Posterior cingulate gyrus (tissue), 11 donors: ENCODE measurements at regions not wholly inside any gene's neighbourhood (a gene's known extent, or its start where the extent isn't known, plus 50 kb on each side); places are given as distances from the start of the nearest gene placed in this dataset.
"Not testable (repeated sequence)": the region's sequence is repeated elsewhere in the genome, so short reads cannot be mapped to it uniquely, and the experiment has no call there.

Experiments used
- DNase-seq, 10 donors: peaks; one replicate each; pipeline versions ENCODE4 v3.0.0 to v3.0.0-alpha.2; 2020 to 2021; ENCODE audit warnings: mixed read lengths in 3 of 10
- intact Hi-C: fragments of 100-400 bp; cut with DNase I; formaldehyde crosslinking; loops from one replicate; pipeline ENCODE4 v1.15.1; 2023

- DNase-seq, intact Hi-C loops: not testable (repeated sequence)
Observed at GRCh38 chr4:26017961-26018700, 104.1 kb downstream of the SMIM20 start.

- intact Hi-C loops: no loop called here
- DNase-seq: no peak
Observed at GRCh38 chr4:26020083-26020668, 106.2 kb downstream of the SMIM20 start.

GRCh38 chr4:26020881-26021280 is 106.9 kb downstream of the SMIM20 start:
- no peak for DNase-seq
- intact Hi-C loops: no loop called here

- intact Hi-C loops: no loop called here
- no peak for DNase-seq
Observed at GRCh38 chr4:26021417-26022345, 107.7 kb downstream of the SMIM20 start.

GRCh38 chr4:26022346-26023202 is 108.6 kb downstream of the SMIM20 start:
- intact Hi-C loops: no loop called here
- DNase-seq: no peak

- no peak for DNase-seq
- intact Hi-C loops: no loop called here
Observed at GRCh38 chr4:26023203-26023972, 109.4 kb downstream of the SMIM20 start.

- intact Hi-C loops: no loop called here
- DNase-seq: no peak
Observed at GRCh38 chr4:26024079-26024478, 110.1 kb downstream of the SMIM20 start.

- DNase-seq: no peak
- intact Hi-C loops: no loop called here
Observed at GRCh38 chr4:26028133-26028792, 114.2 kb downstream of the SMIM20 start.

GRCh38 chr4:26028793-26029567 is 115.0 kb downstream of the SMIM20 start:
- intact Hi-C loops: no loop called here
- DNase-seq: peak in 9 of 10 donors; percentile 45 to 94 (median 65)

- intact Hi-C loops: no loop called here
- no peak for DNase-seq
Observed at GRCh38 chr4:26029568-26030131, 115.6 kb downstream of the SMIM20 start.

- intact Hi-C loops: no loop called here
- DNase-seq: no peak
Observed at GRCh38 chr4:26030260-26030667, 116.2 kb downstream of the SMIM20 start.

- DNase-seq: no peak
- intact Hi-C loops: no loop called here
Observed at GRCh38 chr4:26030780-26031179, 116.8 kb downstream of the SMIM20 start.

- DNase-seq: no peak
- intact Hi-C loops: no loop called here
Observed at GRCh38 chr4:26031704-26032103, 117.7 kb downstream of the SMIM20 start.

GRCh38 chr4:26032142-26032541 is 118.1 kb downstream of the SMIM20 start:
- intact Hi-C loops: no loop called here

GRCh38 chr4:26032630-26033317 is 118.8 kb downstream of the SMIM20 start:
- intact Hi-C loops: no loop called here
- no peak for DNase-seq

More at GRCh38 chr4:26032142-26032541, 118.1 kb downstream of the SMIM20 start:
- no peak for DNase-seq

GRCh38 chr4:26033389-26033788 is 119.4 kb downstream of the SMIM20 start:
- no peak for DNase-seq
- intact Hi-C loops: no loop called here

- DNase-seq: no peak
- intact Hi-C loops: no loop called here
Observed at GRCh38 chr4:26034849-26035248, 120.8 kb downstream of the SMIM20 start.
